ENCODE measurements at regions not wholly inside any gene's neighbourhood (a gene's known extent, or its start where the extent isn't known, plus 50 kb on each side); places are given as distances from the start of the nearest gene placed in this dataset.

DNA sequence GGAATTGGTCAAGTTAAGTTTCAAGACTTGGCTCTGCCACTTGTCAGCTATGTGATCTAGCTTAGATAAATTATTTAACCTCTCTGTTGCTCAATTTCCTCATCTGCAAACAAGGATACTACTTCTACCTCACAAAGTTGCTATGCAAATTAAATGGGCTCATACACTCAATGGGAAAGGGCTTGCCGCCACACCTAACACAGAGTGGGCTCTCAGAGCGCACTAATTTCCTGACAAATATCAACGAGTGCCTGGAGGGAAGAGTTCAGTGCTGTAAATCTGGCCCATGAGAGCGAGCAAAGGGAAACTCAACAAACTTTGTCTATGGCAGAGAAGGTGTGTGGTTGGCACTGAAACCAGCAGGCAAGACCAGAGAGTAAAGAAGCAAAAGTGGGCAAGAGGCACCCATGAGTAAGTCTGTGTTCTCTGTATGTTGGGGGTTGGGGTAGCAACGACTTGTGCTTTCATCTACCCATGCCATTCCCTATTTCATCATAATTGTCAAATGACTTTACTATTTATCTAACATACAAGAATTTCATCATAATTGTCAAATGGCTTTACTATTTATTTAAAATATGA, 60.7 kb upstream of the PHF21A start:
- TF ChIP-seq, protein P1, sequence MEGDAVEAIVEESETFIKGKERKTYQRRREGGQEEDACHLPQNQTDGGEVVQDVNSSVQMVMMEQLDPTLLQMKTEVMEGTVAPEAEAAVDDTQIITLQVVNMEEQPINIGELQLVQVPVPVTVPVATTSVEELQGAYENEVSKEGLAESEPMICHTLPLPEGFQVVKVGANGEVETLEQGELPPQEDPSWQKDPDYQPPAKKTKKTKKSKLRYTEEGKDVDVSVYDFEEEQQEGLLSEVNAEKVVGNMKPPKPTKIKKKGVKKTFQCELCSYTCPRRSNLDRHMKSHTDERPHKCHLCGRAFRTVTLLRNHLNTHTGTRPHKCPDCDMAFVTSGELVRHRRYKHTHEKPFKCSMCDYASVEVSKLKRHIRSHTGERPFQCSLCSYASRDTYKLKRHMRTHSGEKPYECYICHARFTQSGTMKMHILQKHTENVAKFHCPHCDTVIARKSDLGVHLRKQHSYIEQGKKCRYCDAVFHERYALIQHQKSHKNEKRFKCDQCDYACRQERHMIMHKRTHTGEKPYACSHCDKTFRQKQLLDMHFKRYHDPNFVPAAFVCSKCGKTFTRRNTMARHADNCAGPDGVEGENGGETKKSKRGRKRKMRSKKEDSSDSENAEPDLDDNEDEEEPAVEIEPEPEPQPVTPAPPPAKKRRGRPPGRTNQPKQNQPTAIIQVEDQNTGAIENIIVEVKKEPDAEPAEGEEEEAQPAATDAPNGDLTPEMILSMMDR (conservative IDR thresholded peaks at IDR 0.05; ENCODE audit: low read length): no peak
- no peak for TF ChIP-seq EZH2phosphoT487 (IDR thresholded peaks at IDR 0.05; ENCODE audit: borderline replicate concordance, low read depth, low read length)
